OCI-LY7 (cell line): ENCODE measurements at regions not wholly inside any gene's neighbourhood (a gene's known extent, or its start where the extent isn't known, plus 50 kb on each side); places are given as distances from the start of the nearest gene placed in this dataset.

ENCODE experiments used
- BruUV-seq: library from RNA; stranded (reverse); fragments of 400-500 nt; replicated peaks from 2 replicates; lab custom pipeline; 2021; lab: Mats Ljungman, UMichigan
- CTCF ChIA-PET: fragments of 300-600 bp; sonication (Branson Sonifier 250); formaldehyde crosslinking; loops from one replicate; lab custom pipeline; 2022; ENCODE audit warnings: antibody characterized with exemption; ENCODE audit not compliant: unreplicated experiment; lab: Charles Lee
- POLR2A ChIA-PET: fragments of 300-600 bp; sonication (Branson Sonifier 250); formaldehyde crosslinking; loops from one replicate; lab custom pipeline; 2022; ENCODE audit warnings: antibody characterized with exemption; lab: Charles Lee
- DNase-seq: peaks from one replicate; pipeline ENCODE4 v3.0.0-alpha.2; 2015; ENCODE audit warnings: low spot score
- H2AFZ ChIP-seq: fragments of 200-600 bp; sonication (generic), shearing (Covaris generic); 2 replicates; pipeline ENCODE4 v1.6.1; 2014; ENCODE audit warnings: mild to moderate bottlenecking, antibody characterized with exemption, low read length, moderate library complexity
- H3K27ac ChIP-seq: fragments of 200-600 bp; sonication (generic); 2 replicates; pipeline ENCODE4 v1.5.1; 2014; ENCODE audit warnings: mixed run types, low read depth, mild to moderate bottlenecking, moderate library complexity, low read length, inconsistent platforms; ENCODE audit not compliant: poor library complexity, severe bottlenecking
- H3K36me3 ChIP-seq: fragments of 200-600 bp; sonication (generic); 2 replicates; pipeline ENCODE4 v1.6.1; 2014; ENCODE audit warnings: mild to moderate bottlenecking, antibody characterized with exemption, low read length, moderate library complexity, mixed read lengths; ENCODE audit not compliant: insufficient read depth
- H3K4me1 ChIP-seq: fragments of 200-600 bp; sonication (generic); 2 replicates; pipeline ENCODE4 v1.5.1; 2014; ENCODE audit warnings: mild to moderate bottlenecking, low read length; ENCODE audit not compliant: insufficient read depth, poor library complexity, severe bottlenecking
- H3K4me2 ChIP-seq: fragments of 200-600 bp; sonication (generic); 2 replicates; pipeline ENCODE4 v1.6.1; 2014; ENCODE audit warnings: mild to moderate bottlenecking, low read length
- H3K4me3 ChIP-seq: fragments of 200-600 bp; sonication (generic); 2 replicates; pipeline ENCODE4 v1.5.1; 2014; ENCODE audit warnings: mild to moderate bottlenecking, low read depth, low read length; ENCODE audit not compliant: poor library complexity, severe bottlenecking
- H3K79me2 ChIP-seq: fragments of 200-600 bp; sonication (generic); 2 replicates; pipeline ENCODE4 v1.6.1; 2016; ENCODE audit warnings: low read depth, mild to moderate bottlenecking, low read length, moderate library complexity, mixed read lengths; ENCODE audit not compliant: insufficient read depth
- H3K9me2 ChIP-seq: fragments of 200-600 bp; sonication (generic); 2 replicates; pipeline ENCODE4 v1.6.1; 2016; ENCODE audit warnings: mild to moderate bottlenecking, low read length, mixed read lengths; ENCODE audit not compliant: insufficient read depth
- H3K9me3 ChIP-seq: fragments of 200-600 bp; sonication (generic); 2 replicates; pipeline ENCODE4 v1.6.1; 2014; ENCODE audit warnings: mild to moderate bottlenecking, mixed run types, low read length, mixed read lengths
- H4K20me1 ChIP-seq: fragments of 200-600 bp; sonication (generic); 2 replicates; pipeline ENCODE4 v1.6.1; 2014; ENCODE audit warnings: mild to moderate bottlenecking, antibody characterized with exemption, low read length, moderate library complexity, mixed read lengths; ENCODE audit not compliant: insufficient read depth
- EZH2phosphoT487 ChIP-seq: fragments of 200-600 bp; sonication (generic); IDR thresholded peaks from 2 replicates; pipeline ENCODE4 v1.6.1; 2018; ENCODE audit warnings: low read depth, borderline replicate concordance, mild to moderate bottlenecking, mixed run types, antibody characterized with exemption, low read length, moderate library complexity, mixed read lengths
- intact Hi-C: fragments of 100-400 bp; cut with micrococcal nuclease; formaldehyde crosslinking; loops from one replicate; pipeline ENCODE4 v1.10.0; 2022; ENCODE audit not compliant: unreplicated experiment
- TF ChIP-seq, protein P1 (sequence below): fragments of 200-600 bp; sonication (generic); conservative IDR thresholded peaks from 2 replicates; pipeline ENCODE4 v1.5.1; 2014; ENCODE audit warnings: mild to moderate bottlenecking, antibody characterized with exemption, low read length, moderate library complexity, mixed read lengths

DNA sequence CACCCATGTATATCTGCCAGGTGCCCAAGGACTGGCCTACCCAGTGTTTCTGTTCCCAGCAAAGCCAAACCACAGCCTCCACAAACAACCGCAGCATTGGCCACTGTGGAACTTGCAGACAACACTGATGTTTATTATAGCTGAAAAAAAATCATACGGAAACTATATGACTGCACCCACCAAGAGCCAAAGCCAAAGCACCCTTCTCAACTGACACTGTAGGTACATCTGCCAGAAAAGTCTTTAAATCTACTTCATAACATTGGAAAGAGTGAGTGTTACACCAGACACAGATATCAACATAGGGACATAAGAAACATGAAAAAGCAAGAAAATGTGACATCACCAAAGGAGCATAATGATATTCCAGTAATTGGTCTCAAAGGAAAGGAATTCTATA, 428.0 kb downstream of the PSAT1 start:
- Histone ChIP-seq H3K9me2 (no peaks in the 10 kb centered on the region), H3K4me3 (no peak overlapping the region), H3K36me3 (no peaks in the 10 kb centered on the region), H4K20me1 (no peaks in the 10 kb centered on the region), H3K9me3 (no peaks in the 10 kb centered on the region), H3K79me2 (no peaks in the 10 kb centered on the region), H3K4me1 (no peaks in the 10 kb centered on the region), H2AFZ (no peak overlapping the region), H3K4me2 (no peak overlapping the region), H3K27ac (no peak overlapping the region)
- DNase-seq, result no peak
- ChIA-PET CTCF (no interaction called here), POLR2A (interaction anchor here (0.7 kb wide), 1 partner anchor 995 kb away, joined by 3 read pairs; no protein-coding TSS in a partner anchor)
- no peak for TF ChIP-seq EZH2phosphoT487
- TF ChIP-seq, protein P1, sequence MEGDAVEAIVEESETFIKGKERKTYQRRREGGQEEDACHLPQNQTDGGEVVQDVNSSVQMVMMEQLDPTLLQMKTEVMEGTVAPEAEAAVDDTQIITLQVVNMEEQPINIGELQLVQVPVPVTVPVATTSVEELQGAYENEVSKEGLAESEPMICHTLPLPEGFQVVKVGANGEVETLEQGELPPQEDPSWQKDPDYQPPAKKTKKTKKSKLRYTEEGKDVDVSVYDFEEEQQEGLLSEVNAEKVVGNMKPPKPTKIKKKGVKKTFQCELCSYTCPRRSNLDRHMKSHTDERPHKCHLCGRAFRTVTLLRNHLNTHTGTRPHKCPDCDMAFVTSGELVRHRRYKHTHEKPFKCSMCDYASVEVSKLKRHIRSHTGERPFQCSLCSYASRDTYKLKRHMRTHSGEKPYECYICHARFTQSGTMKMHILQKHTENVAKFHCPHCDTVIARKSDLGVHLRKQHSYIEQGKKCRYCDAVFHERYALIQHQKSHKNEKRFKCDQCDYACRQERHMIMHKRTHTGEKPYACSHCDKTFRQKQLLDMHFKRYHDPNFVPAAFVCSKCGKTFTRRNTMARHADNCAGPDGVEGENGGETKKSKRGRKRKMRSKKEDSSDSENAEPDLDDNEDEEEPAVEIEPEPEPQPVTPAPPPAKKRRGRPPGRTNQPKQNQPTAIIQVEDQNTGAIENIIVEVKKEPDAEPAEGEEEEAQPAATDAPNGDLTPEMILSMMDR, result no peak
- intact Hi-C loops, result no loop called here
- BruUV-seq, result no TSS peak

DNA sequence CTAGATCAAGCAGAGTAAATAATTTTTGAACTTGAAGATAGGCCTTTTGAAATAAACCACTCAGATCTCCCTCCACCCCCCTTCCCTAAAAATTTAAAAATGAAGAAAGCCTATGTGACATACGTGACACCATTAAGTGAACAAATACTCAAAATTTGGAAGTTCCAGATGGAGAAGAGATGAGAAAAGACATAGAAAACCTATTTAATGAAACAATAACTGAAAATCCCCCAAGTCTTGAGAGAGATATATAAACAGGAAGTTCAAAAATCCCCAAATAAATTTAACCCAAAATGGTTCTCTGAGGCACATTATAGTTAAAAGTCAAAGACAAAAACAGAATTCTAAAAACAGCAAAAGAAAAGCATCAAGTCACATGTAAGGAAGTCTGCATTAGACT, 428.6 kb downstream of the PSAT1 start:
- no peak overlapping the region for H3K4me2 ChIP-seq
- POLR2A ChIA-PET, result interaction anchor here (0.7 kb wide), 1 partner anchor 996 kb away, joined by 3 read pairs; no protein-coding TSS in a partner anchor
- no peaks in the 10 kb centered on the region for H3K36me3 ChIP-seq
- no TSS peak for BruUV-seq
- no peak overlapping the region for H3K27ac ChIP-seq
- H3K79me2 ChIP-seq, result no peaks in the 10 kb centered on the region
- H3K9me3 ChIP-seq, result no peaks in the 10 kb centered on the region
- H4K20me1 ChIP-seq, result no peaks in the 10 kb centered on the region
- intact Hi-C loops, result no loop called here
- TF ChIP-seq, protein P1, result no peak
- no peak for TF ChIP-seq EZH2phosphoT487
- no peaks in the 10 kb centered on the region for H3K9me2 ChIP-seq
- no peak overlapping the region for H3K4me3 ChIP-seq
- CTCF ChIA-PET, result no interaction called here
- DNase-seq, result no peak
- H2AFZ ChIP-seq, result no peak overlapping the region
- H3K4me1 ChIP-seq, result no peaks in the 10 kb centered on the region

DNA sequence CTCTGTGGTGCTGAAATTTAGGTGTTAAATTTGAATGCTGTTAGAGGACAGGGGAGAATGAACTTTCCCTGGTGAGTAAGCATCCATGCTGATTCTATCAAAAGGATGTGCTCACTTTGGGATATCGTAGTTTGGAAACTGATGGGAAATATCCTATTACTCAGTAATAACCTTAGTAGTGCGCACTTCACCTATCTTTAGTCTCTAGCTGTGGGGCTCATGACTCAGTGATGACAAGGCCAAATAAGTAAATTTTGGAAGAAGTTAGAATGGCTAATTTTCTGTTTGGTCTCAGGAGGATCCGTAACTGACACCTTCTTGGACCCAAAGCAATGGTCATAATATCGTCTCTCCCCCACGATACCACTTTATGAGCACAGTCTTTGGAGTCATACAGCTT, 448.4 kb downstream of the PSAT1 start:
- no peaks in the 10 kb centered on the region for H3K36me3 ChIP-seq
- DNase-seq, result no peak
- BruUV-seq, result no TSS peak
- TF ChIP-seq EZH2phosphoT487, result no peak
- TF ChIP-seq, protein P1, result no peak
- no peaks in the 10 kb centered on the region for H3K4me1 ChIP-seq
- no peaks in the 10 kb centered on the region for H4K20me1 ChIP-seq
- intact Hi-C loops, result no loop called here
- no peak overlapping the region for H3K4me3 ChIP-seq
- H2AFZ ChIP-seq, result no peak overlapping the region
- POLR2A ChIA-PET, result no interaction called here
- no peaks in the 10 kb centered on the region for H3K79me2 ChIP-seq
- CTCF ChIA-PET, result no interaction called here
- H3K9me2 ChIP-seq, result no peaks in the 10 kb centered on the region
- H3K27ac ChIP-seq, result no peak overlapping the region
- H3K4me2 ChIP-seq, result no peak overlapping the region
- no peaks in the 10 kb centered on the region for H3K9me3 ChIP-seq
